Kidney tubule cell (primary cell): ENCODE measurements at regions not wholly inside any gene's neighbourhood (a gene's known extent, or its start where the extent isn't known, plus 50 kb on each side); places are given as distances from the start of the nearest gene placed in this dataset.

Experiments
- DNase-seq: peaks from one replicate; pipeline ENCODE4 v3.0.0-alpha.2; 2018; ENCODE audit warnings: low spot score

DNA sequence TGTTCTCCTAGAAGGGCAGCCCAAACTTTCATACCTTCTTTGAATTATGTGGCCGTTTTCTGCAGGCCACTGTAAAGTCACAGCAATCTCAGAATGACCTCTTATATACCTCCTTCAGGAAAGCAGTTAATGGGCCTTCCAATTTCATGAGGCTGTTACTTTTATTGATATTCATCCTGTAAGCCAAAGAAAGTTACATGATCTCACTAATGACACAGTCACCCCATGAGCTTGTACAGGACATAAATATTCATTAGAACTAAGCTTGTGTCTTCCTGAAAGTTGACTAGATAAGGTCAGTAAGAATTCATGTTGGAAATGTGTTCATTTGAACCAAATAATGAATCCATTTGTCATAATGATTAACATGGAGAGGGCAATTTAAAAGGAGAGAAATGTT, 283.1 kb upstream of the NWD2 start:
- no peak for DNase-seq

DNA sequence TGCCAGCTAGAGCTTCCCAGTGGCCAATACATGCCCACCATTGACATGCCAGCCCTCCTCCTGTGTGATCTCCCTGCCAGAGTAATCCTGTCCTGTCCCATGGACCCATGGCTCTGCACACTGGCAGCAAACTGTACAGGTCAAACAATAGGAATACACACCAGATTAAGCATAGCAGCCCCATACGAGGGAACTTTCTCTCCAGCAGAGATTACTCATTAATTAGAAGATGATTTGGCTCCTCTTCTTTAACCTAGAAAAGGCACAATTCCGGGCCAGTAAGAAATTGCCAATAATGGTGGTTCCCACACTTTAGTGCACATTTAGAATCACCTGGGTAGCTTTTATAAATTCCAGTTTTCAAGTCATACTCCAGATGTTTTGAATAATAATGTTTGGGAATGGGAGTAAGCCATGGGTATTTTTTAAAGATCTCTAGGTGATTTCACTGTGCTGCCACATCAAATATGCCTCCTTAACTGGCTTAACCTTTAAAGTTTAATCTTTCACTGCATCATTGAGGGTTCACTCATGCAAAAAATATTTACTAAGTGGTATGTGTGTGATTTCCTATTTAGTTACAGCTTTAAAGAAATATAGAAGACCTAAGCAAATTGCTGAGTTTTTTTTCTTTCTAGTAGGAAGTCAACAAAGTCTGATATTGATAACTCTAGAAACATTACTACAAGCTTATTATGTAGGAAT, 277.6 kb upstream of the NWD2 start:
- DNase-seq = peak; percentile 47

DNA sequence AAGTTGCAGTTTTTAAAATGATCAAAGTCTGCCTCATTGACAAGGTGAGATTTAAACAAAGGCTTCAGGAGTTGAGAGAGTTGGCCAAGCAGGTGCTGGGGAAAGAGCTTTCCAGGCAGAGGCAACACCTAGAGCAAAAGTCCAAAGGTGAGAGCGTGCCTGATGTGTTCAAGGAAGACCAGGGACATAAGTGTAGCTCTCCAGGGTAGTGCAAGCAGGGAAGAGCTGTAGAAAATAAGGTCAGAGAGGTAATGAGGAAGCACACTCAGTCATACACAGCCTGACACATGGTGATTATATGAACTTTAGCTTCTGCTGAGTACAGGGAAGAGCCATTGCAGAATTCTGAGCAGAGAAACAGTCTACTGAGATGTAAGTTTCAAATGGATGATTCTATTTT, 265.0 kb upstream of the NWD2 start:
- DNase-seq = no peak

DNA sequence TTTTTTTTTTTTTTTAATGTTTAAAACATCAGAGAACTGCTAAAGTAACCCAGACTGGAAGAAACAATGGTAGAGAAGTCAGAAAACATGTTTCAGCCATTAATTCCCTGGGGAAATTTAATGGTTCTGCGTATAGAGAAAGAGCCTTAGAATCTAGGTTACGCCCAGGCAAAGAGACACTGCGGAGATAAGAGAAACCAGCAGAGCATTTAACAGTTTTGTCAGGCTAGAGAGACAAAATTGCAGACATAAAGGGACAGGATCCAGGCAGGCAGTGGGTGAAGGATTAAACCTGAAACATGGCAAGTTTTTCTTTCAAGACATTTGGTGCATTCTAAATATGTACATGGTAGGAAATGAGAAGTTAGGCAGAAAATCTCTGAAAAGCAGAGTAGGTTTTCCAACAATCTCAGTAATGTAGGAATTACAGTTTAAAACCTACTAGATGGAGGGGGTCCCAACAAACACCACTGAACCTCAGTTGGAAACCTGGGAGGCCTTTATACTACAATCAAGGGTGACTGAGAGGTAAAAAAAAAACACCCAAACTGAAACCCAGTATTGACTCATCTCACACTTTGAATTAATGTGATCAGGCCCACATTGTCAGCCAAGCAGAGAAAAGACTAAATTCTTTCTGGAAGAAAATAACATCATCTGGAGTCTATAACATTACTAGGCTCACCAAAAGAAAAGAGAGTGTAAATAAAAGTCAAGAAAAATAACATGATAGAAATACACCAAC, 254.2 kb upstream of the NWD2 start:
- no peak for DNase-seq

DNA sequence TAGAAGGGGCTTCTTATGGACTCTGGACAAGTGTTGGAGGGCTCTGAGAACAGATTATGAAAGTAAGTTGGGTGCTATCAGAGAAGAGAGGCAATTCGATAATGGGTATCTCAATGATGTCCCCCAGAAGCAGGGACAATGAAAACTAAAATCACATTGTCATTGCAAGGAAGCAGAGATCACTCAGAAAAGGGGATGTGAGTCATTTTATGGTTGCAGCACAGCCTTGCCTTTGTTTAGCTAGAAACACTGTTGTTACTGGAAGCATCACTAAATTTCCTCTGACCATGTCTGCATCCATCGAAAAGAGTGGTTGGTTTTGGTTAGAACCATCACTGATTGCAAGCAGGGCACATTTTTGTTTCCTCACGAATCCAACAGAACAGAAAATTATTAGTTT, 246.8 kb upstream of the NWD2 start:
- DNase-seq = peak; percentile 3

DNA sequence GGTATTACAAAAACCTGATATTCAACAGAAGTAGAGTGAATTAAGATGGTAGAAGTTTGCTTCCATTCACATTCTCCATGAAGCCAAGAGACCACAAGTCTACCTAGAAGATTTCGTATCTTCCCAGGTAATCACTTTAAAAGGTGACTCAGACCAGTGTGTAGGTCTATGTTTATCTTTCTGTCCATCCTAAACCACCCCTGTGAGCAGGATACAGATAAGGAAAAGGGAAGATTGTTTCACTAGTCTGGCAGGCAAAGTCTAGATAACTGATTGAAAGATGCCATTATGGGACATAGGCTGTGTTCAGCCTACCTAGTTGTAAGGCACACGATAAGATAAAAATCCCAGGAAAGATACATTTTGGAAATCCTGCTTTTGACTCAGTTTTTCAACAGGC, 244.3 kb upstream of the NWD2 start:
- no peak for DNase-seq

DNA sequence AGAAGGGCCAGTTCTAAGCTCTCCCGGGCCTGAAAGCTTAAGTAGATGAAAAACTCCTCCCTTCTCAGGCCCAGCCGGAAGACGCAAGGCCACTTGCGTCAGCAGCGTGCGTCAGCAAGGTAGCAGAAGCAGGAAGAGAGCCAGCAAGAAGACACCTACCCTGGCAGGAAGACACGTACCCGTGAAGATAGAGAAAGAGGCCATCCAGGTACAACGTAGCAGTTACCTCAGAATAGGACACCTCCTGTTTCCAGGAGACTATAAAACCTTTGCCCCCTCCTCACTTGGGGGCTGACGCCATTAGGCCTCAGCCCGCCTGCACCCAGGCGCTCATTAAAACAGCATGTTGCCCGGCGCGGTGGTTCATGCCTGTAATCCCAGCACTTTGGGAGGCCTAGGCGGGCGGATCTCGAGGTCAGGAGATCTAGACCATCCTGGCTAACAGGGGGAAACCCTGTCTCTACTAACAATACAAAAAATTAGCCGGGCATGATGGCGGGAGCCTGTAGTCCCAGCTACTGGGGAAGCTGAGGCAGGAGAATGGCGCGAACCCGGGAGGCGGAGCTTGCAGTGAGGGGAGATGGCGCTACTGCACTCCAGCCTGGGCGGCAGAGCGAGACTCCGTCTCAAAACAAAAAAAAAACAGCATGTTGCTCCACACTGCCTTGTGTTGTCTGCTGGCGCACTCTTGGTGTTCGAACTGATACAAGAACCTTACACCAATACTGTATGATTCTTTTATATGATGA, 242.7 kb upstream of the NWD2 start:
- DNase-seq = no peak

DNA sequence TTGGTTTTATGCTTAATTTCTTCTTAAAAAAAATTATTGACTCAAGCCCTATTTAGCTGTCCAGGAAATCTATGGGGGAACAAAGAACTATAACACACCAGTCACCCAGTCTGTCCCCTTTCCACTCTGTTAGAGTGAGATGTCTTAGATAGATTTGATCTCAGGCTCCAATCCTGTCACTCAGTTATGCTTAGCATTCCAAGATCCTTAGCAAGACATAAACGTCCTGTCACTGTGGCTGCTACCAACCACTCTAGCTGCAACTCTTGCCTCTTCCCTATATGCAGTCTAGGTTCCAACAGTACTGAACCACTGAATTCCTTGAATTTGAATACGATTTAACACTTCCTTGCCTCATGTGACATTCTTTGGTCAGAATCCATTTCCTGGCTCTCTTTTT, 241.9 kb upstream of the NWD2 start:
- DNase-seq = no peak

DNA sequence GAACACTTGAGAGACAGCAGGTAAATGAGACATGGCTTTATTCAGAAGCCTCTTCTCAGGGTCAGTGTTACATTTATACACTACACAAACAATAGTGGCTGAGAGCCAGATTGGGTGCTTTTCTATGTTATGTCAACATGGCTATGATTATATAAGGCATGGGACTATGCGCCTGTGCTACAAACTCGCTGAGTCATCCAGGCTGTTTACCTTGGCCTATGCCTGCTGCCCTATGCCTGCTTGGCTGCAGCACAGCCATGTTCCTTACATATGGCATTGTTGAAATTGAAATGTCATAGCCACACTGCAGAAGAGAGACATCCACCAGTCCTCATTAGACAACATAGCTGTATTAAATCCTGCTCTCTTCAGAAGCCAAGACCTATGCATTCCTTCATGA, 236.3 kb upstream of the NWD2 start:
- DNase-seq = peak; percentile 12

DNA sequence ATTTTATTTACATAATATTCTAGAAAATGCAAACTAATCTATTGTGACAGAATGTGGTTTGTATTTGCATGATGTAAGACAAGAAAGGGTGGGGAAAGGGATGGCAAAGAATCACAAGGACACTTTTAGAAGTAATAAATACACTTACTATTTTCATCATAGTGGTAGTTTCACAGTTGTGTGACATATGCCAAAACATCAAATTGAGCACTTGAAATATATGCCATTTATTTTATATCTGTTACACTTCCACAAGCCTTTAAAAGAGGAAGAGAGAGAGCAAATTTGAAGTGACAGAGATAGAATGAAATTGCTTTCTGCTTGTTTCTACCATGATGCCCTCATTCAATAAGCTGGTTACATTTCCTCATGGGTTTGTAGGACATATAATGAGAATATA, 230.0 kb upstream of the NWD2 start:
- no peak for DNase-seq

DNA sequence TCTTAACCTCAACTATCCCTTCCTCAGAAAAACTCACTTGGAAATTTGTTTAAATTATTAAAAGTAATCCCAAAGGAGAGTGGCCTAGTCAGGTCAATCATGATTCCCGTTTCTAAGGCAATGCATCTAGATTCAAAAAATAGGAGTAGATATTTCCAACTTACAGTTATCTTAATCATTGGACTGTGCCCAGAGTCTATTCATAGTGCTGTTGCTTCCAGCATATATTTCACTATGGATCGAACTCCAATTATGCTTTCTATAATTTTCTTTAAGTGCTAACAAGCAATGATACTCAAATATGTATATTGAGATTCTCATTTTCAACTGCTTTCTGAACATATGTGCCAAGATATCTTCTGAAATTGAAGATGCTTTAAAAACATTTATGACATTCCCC, 229.2 kb upstream of the NWD2 start:
- DNase-seq = no peak

DNA sequence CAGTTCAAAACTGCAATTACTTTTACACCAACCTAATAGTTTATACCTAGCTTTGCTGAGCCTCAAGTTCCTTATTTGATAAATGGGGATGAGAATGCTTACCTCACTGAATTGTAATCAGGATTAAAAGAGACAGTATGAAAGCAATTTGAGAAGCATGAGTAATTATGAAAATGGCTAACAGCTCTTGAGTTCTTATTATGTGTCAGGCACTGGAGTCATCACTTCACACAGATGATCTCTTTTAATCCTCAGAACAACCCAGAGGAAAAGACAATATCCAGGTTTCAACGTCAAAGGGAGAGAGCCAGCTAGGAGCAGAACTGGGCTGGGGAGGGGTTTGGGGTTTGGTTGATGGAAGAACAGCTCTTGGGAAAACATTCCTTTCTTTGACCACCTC, 221.0 kb upstream of the NWD2 start:
- DNase-seq = no peak

DNA sequence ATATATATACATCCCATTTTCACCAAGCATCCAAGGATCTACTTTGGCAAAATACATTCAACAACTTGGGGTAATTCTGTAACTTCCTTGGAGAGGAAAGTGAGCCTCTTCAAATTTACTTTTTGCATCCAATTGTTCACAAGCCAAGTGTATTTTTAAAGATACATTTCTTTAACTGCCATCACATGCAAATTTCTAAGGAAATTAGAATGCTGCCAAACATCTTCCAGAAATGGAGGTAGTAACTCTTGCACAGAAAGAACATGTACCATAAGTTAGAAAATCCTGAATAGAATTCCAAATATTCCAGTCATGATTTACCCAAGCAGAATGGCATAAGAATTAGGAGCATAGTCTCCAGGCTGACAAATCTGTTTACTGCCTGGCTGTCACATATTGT, 220.5 kb upstream of the NWD2 start:
- no peak for DNase-seq

DNA sequence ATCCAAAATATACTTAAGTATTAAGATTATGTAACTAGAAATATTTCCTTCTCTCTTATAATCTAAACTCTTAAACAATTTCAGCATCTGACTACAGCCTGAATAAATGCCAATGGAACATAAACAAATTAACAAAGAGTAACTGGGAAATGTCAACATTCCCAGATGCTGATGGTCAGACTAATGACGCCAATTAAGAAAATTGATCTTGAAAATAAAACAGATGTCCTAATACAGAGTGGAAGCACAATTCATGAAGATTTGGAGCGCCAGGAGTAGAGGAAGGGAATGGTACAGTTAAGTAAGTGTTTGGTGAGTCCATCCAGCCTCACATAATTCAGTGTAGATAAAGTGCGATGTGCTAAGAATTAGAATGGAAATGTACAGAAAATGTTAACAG, 203.7 kb upstream of the NWD2 start:
- DNase-seq = no peak

DNA sequence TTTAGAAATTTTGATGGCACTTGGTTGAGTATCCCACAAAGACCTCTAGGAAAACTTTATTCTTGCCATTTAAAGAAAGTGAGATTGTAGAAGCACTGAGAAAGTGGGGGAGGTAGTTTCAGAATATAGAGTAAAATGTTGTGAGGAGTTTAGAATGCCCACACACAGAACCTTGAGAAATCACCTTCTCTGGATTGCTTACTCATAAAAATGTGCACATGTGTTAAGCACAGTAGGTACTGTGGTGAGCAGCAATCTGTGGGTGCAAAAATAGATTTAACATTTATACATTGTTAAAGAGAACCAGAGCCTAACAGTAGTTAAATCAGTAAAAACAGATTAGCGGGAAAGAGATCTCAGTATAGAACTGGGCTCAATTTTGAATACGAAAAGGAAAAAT, 201.2 kb upstream of the NWD2 start:
- DNase-seq = no peak

DNA sequence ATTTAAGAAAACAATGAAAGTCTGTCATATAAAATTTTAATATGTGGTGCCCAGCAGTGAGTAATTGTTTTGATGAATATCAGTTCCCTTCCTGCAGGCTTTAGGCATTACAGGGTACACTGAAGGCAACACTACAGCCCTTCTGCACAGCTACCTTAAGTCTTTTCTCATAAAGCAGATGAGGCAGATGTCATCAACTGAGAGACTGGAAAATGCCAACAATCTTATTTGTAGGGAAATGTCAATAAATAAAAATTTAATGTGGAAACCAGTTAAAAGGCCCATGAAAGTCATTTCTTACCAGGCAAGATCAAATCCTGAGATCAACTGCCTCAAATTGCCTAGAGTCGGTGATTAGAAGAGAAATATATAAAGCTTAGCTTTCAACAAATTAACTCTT, 193.4 kb upstream of the NWD2 start:
- no peak for DNase-seq

DNA sequence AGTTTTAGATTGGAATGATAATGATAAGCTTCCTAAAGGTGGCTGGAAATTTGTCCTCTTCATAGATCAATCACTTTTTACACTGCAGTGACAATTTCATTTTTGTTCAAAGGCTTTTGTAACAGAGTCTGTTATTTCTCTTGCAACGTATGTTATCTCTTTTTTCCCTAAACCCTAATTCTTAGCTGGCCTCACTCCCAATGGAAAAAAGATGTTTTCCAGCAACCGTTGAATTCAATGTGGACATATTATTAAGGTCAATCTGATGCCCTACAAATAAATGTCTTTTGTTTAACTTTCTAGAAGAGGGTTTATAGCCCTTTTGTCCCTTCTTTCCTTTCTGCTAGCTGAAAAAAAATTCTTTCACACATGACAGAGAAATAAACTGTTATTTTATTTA, 192.7 kb upstream of the NWD2 start:
- no peak for DNase-seq

DNA sequence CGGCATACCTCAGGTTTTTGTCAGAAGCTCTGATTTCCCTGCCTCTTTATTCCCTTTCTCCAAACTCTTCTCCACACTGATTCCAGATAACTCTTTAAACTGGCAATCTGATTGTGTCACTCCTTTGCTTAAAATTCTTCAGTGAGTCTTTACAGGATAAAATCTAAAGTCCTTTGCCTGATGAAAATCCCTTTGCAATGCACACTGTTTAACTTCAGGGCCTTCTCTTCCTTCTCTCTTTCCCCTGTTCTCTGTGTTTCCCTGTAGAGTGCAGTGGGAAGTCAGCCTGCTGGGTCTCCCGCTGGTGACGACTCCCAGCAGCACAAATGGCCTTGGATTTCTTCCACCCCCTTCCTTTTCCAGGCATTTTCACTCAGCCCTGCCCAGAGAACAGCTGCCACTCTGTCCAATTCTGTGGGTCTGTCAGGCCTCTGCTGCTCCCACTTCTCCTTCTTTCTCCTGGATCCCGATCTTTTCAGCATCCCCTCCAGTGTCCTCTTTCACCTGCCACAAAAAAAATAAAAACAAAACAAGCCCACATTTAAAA, 189.9 kb upstream of the NWD2 start:
- no peak for DNase-seq

DNA sequence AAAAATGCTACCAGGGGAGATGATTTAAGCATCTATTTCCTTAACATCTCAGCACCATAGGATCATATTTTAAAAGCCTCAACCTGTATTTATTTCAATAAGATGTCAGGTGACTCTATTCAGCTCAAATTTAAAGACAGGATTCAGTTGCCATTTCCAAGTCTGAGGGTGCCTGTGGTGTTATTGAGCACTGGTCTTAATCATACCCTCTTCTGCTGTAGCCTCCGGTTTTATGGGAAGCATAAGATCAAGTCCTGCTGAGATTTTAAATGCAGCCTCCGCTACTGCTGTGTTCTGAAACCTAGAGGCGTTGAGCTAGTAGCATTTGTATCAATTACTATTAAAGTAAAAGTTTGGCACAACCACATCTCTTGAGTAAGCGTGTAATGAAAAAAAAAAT, 185.7 kb upstream of the NWD2 start:
- DNase-seq = no peak

DNA sequence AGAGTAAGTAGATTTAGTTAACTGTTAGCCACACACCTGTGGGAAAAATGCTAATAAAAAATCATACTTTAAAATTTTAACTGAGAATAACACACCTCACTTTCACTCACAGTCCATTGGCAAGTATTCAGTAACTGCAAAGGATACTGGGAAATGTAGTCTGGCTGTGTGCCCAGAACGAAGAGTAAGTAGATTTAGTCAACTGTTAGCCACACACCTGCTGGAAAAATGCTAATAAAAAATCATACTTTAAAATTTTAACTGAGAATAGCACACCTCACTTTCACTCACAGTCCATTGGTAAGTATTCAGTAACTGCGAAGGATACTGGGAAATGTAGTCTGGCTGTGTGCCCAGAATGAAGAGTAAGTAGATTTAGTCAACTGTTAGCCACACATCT, 178.4 kb upstream of the NWD2 start:
- DNase-seq = peak; percentile 10

DNA sequence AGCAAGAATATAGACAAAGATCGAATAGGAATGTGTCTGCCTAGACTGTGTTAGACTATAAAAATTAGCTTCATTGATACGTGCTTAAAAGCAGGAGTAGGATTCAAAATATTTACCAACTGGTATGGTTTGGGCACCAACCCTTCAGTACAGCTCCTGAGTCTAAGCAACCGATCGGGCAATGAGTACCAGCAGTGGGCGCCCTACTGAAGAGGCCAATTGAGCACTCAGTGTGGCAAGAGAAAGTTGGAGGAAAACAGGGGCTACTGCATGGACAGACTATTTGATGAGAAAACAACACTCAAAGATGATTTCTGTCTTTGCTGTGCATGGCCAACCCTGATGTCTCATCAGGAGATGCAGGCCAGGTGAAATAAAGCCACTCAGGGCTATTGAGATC, 176.0 kb upstream of the NWD2 start:
- no peak for DNase-seq

DNA sequence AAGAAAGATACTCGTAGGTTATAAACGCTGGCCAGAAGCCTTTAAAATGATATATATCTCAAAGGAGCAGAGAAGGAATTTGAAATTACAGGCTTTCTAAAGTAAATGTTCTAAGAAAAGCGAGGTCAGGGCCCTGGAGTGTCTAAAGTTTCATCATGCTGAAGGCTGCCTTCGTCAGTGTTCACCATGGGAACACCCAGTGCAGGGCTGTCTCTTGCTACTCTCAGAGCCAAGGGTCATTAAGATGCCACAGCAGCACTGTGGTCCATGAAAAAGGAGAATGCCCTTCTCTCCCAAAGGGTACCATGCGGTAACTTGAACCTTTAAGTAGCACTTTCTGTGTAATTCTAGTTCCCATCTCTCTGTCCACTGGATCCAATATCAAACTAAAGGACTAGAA, 174.5 kb upstream of the NWD2 start:
- DNase-seq = no peak

DNA sequence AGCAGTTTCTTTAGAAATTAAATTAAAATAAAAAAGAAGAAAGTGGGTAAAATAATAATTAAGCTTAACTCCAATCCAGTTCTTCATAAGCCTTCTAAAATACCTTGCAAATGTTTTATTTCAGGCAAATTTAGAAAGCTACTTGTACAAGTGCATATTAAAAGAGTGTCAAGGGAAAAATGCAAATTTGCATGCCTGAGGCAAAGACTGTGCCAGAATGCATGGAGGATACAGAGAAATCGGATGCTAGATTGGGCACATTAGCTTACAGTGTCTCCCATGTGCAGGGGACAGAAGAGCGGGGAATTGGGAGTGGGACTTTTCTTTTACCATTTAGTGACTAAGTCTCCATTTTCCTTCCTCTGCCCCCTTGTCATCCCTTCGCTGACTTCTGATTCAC, 173.0 kb upstream of the NWD2 start:
- no peak for DNase-seq
